GM21367 (cell line): ENCODE measurements at regions not wholly inside any gene's neighbourhood (a gene's known extent, or its start where the extent isn't known, plus 50 kb on each side); places are given as distances from the start of the nearest gene placed in this dataset.
"Not testable (repeated sequence)": the region's sequence is repeated elsewhere in the genome, so short reads cannot be mapped to it uniquely, and the experiment has no call there.

Experiments used
- ATAC-seq: cut with Tn5 transposase; IDR thresholded peaks from one replicate; pipeline ENCODE4 v1.9.1; 2021; ENCODE audit not compliant: unreplicated experiment

DNA sequence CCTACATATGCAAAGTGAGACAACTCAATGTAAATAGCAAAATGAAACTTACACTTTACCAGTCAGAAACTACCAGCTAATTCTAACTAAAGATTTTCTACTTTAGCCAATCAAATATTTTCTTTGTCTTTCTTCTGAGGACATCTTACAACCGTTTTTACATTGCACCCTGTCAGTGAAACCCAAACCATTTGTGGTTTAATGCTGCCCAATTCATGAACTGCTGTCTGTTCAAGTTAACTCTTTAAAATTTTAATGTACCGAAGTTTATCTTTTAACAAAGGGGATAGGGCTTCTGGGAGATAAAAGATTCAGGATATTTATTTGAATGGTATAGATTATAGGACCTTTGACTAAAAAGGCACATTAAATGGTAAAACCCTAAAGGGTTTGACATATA lies 121.3 kb upstream of the HDDC2 start:
- ATAC-seq, result no peak

DNA sequence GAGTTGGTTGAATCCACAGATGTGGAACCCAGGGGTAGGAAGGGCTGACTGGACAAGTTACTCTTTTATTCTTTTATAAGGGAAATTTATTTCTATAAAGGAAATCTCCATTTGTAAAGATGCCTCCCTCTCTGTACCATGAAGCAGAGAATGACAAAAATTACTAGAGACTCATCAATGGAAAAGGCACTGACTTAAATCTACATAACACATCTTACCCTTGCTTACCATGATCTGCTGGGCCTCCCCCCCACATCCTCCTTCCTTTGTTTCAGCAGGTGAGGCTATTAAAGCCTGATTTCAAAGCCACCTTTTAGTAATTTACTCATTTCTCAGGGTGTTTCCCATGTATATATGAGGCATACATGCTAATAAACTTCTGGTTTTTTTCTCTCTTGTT lies 130.2 kb upstream of the HDDC2 start:
- ATAC-seq, result no peak

DNA sequence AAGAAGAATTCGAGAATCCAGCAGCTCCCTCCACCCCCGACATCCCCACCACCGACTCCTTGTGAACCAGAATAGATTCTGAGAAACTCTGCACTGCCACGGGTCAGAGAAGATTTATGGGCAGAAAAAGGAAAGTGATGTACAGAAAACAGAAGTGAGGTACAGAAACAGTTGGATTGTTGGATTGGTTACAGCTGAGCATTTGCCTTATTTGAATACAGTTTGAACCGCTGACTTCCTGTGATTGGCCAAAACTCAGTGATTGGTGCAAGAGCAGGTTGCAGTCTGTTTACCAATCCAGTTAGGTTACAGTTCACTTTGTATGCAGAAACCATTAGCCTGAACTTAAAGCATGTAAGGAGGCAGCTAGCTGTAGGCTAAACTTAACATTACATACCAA lies 131.2 kb upstream of the HDDC2 start:
- ATAC-seq, result peak; percentile 60

DNA sequence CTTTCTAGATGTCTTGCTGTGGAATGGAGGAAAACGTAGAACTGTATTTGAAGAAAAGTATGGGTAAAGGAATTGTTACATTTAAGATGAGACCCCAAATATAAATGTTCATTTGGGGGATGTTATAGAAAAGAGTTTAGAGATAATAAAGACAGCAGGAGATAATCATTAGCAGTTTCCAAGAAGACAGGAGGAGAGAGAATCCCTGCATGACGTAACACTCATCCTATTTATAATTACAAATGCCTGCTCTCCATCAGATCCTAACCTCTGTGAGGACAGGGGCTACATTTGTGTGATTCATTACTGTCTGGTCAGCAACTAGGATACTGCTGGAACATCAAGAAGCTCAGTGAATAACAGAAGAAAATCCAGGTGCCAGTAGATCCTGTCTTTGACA lies 133.0 kb upstream of the HDDC2 start:
- no peak for ATAC-seq

DNA sequence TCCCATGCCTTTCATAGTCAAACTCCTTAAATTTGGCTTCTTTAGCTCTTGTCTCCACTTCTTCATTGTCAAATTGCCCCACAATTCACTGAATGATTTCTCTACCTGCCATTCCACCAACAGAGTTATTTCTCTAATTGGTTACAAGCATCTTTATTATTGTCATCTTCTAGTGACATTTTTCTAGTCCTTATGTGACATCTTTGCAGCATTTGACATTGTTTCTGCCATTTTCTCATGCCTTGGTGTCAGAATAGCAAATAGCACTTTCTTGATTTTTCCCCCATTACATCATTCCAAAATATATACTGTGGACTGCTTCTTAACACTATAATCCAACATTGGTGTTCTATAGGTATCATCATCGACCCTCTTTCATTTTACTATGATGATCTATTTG lies 137.7 kb upstream of the HDDC2 start:
- no peak for ATAC-seq

DNA sequence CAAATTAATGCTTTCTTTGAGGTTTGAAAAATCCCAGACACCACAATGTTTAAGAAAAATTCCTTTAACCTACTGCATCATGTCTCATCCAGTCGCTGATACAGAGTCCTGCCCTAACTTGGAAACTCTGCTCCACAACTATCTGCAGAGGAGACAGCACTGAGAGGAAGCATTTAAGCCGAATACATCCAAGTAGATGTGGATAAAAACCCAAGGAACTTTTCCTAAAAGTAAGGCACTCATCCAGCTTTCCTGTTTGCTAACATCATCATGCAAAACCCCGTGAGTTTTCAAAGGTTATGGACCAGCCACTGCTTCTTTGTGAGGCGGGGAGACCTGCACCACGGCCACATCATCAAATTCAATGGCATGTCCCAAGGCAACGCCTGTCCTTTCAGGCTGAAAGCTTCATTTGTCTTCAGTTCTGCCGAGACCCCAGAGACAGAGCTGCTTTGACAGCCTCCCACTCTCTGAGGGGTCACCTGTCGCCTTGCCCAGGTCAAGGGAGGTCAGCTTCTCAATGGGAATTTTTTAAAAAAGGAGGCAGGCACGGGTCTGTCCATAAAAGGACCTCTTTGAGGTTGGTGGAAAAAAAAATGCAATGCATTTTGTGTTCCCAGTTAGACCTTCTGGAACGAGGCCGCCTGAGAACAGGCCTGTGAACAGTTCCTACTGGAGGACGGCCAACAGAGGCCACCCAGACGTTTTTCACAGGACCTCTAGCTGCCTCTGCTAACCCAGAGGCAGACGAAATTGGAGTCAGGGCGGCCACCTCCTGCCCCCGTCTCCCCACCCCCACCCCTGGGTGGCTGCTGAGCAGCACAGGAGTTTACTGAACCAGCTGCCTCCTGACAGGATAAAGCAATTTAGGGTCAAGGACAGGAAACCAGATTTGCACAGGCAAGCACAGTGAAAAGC lies 142.5 kb upstream of the HDDC2 start:
- no peak for ATAC-seq

DNA sequence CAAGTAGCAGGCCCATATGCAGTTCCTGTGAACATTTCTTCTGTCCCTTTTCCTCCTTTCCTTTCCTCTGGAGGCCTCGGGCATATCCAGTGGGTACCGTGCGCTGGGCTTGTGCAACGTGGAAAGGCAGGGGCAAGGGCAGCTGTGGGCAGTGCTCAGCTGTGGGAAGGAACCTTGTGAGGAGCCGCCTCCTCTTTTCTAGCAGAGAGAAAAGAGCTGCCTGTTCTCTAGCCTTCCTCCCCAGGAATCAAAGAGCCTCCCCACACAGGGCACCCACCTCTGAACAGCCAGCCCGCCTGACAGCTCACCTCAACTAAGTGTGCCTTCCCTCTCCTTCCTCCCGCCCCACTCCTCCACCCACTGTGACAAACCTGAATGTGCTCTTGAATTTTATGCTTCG lies 143.3 kb upstream of the HDDC2 start:
- ATAC-seq, result no peak

DNA sequence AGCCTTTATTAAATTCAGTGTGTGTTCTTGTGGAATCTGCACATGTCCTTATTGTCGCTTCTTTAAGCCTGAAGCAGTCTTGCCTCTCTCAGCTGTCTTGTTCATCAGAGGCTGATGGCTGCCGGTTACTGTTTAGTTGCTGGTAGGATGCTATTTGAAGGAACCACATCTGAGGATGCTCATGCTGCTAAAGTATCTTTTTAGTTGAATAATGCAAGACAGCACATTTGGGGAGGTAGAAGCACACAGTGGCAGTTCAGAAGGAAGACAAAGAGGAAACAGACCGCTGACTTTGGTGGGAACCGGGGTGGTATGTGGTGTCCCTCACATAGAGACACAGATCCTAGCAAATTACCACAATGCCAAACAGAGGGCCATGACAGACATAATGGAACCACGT lies 144.2 kb upstream of the HDDC2 start:
- no peak for ATAC-seq

DNA sequence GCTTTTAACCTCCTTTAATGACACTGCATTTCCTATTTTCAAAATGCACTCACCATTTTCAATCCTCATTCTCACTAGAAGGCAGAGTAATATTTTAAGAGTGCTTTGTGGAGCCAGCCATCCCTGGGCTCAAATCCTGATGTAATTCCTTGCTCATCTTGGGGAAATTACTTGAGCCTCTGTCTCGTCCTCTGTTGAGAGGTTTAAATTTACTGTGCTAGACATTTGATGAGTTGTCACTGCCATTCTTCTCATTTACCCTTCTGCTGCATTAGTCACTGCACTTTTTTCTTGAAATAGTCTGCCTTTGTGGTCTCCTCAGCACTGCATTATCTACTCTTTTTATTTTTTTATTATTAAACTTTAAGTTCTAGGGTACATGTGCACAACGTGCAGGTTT lies 150.0 kb upstream of the HDDC2 start:
- no peak for ATAC-seq

DNA sequence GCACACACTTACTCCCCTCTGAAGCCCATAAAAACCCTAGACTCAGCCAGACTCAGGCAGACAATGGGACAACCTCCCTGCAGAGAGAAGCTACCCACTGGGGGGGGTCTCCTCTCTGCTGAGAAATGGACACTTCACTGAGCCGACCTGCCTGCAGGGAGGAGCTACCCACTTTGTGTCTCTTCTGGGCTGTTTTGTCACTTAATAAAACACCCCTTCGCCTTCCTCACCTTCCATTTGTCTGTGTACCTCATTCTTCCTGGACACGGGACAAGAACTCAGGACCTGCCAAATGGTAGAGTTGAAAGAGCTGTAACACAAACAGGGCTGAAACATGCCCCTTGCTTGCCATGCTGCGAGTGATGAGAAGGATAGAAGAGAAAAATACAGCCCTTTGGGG lies 151.7 kb upstream of the HDDC2 start:
- ATAC-seq, result no peak

DNA sequence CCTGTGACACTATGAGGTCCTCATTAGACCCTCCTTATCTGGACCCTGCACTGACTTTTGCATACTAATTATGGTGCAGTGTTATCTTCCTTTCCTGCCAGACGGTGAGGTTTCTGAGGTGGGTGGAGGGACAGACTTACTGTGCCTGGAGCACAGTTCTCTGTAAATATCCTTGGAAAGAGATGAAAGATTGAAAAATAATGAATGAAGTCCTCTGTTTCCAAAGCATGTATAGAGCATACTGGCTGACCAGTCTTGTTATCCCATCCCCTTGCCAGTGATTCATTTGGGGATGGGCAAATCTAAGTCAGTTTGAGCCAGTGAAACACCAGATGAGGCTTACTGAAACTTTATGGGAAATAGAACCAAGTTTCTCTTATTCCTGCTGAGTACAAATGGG lies 152.6 kb upstream of the HDDC2 start:
- ATAC-seq, result no peak

DNA sequence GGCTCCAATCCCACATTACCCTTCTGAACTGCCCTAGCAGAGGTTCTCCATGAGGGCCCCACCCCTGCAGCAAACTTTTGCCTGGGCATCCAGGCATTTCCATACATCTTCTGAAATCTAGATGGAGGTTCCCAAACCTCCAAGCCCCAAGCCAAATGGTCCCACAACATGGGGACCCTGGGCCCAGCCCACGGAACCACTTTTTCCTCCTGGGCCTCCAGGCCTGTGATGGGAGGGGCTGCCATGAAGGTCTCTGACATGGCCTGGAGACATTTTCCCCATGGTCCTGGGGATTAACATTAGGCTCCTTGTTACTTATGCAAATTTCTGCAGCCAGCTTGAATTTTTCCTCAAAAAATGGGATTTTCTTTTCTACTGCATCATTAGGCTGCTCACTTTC lies 156.7 kb upstream of the HDDC2 start:
- not testable (repeated sequence) for ATAC-seq

DNA sequence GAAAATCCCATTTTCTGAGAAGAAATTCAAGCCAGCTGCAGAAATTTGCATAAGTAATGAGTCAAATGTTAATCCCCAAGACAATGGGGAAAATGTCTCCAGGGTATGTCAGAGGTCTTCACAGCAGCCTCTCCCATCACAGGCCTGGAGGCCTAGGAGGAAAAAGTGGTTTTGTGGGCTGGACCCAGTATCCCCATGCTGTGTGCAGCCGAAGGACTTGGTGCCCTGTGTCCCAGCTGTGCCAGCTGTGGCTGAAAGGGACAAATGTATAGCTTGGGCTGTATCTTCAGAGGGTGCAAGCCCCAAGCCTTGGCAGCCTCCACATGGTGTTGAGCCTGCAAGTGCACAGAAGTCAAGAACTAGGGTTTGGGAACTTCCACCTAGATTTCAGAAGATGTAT lies 163.6 kb upstream of the HDDC2 start:
- ATAC-seq, result not testable (repeated sequence)

DNA sequence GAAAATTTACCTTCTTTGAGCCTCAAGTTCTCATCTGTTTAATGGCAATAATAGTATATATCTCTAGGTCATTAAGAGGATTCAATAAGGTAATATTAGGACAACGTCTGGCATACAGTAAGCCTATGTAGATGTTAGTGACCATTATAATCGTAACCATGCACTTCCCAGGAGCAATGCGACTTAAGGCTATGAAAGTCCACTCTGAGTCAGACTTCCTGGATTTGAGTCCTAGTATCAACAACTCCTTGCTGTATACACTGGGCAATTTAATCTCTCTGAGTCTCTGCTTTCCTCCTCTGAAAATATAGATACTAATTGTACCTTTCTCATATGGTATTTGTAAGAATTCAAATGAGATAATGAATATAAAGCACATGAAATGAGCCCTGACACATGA lies 168.1 kb upstream of the HDDC2 start:
- no peak for ATAC-seq

DNA sequence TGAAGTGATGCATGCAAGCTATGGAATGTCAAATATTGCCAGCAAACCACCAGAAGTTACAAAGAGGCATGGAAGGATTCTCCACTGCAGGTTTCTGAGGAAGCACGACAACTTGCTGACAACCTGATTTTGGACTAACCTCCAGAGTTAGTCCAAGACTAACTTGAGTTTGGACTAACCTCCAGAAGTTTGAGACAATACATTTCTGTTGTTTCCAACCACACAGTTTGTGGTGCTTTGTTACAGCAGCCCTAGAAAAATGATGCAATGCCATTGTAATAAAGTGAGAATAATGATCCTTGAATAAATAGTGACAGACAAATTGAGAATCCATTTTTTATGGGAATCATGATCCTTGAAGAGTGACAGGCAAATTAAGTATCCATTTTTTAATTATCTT lies 169.9 kb upstream of the HDDC2 start:
- no peak for ATAC-seq

DNA sequence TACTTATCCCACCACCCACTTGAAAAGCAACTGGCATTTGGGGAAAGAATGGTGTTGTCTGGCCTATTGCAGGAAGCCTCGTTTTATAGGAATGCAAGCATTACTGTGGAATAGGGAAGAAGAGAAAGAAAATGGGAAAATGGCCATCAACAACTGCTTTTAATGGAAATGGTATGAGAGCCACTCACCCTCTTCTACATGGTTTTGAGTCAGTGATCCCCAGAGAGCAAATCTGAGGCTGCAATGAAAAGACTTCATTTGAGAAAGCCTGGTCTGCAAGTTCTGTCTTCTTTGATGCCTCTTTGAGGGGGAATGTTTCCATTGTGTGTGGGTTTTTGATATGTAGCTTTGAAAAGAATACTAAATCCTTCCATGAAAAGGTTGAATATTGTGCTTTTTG lies 172.3 kb upstream of the HDDC2 start:
- ATAC-seq, result no peak

DNA sequence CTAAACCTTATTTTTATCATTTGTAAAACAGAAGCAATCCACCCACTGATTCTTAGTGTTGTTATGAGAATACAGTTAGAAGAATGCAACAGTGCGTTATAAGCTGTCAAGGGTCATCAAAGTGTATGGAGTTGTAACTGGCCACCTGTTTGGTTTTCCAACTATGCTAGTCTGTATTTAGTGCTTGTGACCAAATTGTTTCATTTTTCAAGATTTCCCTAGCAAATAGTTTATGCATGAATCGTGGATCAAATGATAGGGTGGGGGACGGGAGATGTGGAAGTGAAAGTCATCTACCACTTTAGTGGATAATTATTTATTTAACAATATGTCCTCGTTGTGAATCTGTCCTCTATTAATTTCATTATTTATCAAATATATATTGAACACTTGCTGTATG lies 175.4 kb upstream of the HDDC2 start:
- no peak for ATAC-seq

DNA sequence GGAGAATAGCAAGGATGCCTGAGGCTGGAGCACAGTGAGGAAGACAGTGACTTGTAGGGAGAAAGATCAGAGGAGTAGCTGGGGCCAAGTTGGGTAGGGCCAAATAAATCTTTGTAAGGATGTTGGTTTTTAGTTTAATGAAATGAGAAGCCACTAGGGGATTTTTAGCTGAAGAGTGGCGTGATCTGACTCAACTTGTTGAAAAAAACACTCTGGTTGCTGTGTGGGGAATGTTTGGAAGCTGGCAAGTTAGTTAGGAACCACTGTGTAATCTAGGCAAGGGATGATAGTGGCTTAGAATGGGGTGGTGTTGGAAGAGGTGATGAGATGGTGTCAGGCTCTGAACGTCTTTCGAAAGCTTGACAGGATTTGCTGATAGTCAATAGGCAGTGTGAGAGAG lies 176.1 kb upstream of the HDDC2 start:
- no peak for ATAC-seq

DNA sequence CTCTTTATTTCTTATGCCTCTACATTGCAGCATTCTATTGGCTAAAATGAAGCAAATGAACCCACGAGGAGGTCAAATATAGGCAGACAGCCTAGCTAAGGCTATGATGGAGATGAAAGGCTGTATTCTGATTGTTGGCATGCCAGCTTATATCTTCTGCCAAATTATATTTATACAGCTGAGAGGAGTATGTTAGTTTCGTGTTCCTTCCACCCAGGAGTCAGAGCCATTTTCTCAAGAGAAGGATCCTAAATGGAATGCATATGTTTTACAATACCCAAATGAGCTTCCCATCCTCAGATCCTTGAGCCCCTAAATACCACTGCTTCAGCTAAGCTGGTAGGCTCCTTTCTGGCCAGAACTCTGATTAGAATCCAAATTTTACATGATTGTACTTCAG lies 178.4 kb upstream of the HDDC2 start:
- no peak for ATAC-seq

DNA sequence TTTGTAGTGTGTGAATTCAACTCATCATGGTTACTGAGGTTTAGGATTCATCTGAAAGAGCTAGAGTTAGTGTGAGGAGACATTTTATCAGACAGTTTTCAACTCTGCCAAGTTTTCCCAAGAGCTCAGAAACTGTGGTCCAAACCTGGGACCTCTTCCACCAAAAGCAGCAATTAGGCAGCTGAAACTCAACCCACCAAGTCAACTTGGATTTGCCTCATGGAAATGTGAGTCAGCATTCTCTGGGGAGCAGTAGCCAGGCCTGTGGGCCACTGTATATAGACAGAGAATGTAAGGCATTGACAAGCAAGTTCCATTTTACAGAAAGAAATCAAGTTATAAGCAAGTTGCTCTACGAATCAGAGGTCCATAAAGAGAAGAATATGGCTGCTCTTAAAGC lies 178.8 kb upstream of the HDDC2 start:
- no peak for ATAC-seq

DNA sequence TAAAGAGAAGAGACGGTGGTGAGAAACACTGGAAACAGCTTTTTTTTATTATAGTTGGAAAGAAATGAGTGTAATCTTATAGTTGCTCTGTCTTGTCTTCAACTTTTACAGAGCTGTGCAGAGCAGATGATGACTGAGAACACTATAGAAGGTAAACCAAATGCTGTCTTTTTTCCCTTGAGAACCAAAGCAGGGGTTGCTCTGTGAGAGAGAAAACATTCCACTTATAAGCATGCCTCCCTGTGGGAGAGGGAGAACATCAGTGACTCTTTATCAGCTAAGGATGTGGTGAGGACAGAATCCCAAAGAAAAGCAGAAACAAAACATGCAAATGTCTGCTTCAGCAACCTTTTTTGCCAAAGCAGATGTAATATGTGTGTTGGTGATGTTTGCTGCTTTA lies 179.3 kb upstream of the HDDC2 start:
- ATAC-seq, result no peak

DNA sequence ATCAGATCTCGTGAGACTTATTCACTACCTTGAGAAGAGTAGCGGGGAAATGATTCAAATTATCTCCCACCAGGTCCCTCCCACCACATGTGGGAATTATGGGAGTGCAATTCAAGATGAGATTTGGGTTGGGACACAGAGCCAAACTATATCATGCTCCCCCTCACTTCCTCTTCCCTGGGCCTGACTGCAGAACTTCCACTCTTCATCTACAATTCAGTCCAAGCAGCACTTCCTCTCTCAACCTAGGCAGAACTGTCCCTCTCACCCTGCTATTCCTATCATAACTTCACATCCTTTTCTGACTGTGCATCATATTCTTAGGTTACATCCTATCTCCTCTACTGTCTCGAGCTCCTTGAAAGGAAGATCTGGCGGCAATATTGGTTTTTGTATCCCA lies 184.0 kb upstream of the HDDC2 start:
- no peak for ATAC-seq

DNA sequence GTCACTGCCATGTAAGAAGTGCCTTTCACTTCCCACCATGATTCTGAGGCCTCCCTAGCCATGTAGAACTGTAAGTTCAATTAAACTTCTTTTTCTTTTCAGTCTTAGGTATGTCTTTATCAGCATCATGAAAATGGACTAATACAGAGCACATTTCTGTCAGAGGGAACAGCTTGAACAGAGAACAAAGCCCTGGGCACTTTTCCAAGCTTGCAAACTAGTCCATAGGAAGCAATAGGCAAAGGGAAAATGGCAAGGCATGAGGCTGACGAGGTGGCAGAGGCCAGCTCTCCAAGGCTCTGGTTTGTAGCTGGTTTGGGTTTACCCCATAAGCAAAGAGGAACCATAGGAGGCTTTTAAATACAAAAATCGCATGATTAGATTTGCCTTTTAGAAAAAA lies 185.1 kb upstream of the HDDC2 start:
- ATAC-seq, result no peak
